DMS53 treated with DMSO at 0.1 percent for 48 hours (cell line): ENCODE measurements at regions not wholly inside any gene's neighbourhood (a gene's known extent, or its start where the extent isn't known, plus 50 kb on each side); places are given as distances from the start of the nearest gene placed in this dataset.

Source experiments
- DNase-seq: peaks from one replicate; lab custom pipeline; 2025; ENCODE audit not compliant: unreplicated experiment; lab: John Stamatoyannopoulos, UW

GRCh38 chr5:168217497-168217896, 73.9 kb upstream of the WWC1 start:
- DNase-seq, result no peak

DNA sequence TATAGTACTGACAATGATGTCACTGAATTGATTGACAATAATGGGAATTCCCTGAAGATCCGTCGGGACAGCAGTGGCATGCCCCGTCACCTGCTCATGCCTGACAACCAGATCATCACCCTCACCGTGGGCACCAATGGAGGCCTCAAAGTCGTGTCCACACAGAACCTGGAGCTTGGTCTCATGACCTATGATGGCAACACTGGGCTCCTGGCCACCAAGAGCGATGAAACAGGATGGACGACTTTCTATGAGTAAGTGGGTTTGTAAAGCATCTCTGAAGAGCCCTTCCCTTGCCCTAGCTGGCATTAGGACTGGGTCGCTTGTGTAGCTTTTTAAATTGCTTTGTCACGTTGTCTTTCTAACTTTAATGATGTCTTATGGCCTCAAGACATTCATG, 72.7 kb upstream of the WWC1 start:
- no peak for DNase-seq

GRCh38 chr5:168219515-168220410, 71.7 kb upstream of the WWC1 start:
- peak; percentile 72 for DNase-seq

GRCh38 chr5:168224085-168224484, 67.4 kb upstream of the WWC1 start:
- DNase-seq, result no peak

GRCh38 chr5:168226012-168226411, 65.4 kb upstream of the WWC1 start:
- no peak for DNase-seq

DNA sequence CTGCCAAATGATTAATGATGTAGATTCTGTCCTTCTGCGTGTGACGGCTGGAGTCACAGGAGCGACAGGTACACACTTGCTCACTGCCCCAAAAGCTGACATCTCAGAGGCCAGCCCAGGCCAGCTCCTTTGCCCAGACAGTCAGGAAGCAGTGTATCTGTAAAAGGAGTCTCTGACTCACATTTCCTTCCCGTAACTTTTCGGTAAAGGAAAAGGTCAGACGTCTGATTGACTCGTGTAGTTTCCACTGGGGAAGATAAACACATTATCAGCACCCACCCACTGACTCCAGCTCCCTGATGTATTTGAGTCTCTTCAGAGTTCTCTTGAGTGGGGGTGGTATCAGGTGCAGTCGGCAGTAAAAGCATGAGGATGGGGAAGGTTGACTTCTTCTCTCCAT, 64.4 kb upstream of the WWC1 start:
- no peak for DNase-seq

GRCh38 chr5:168227973-168228615, 63.4 kb upstream of the WWC1 start:
- DNase-seq, result no peak

GRCh38 chr5:168228668-168229067, 62.8 kb upstream of the WWC1 start:
- no peak for DNase-seq

GRCh38 chr5:168234133-168234532, 57.3 kb upstream of the WWC1 start:
- peak; percentile 2 for DNase-seq

DNA sequence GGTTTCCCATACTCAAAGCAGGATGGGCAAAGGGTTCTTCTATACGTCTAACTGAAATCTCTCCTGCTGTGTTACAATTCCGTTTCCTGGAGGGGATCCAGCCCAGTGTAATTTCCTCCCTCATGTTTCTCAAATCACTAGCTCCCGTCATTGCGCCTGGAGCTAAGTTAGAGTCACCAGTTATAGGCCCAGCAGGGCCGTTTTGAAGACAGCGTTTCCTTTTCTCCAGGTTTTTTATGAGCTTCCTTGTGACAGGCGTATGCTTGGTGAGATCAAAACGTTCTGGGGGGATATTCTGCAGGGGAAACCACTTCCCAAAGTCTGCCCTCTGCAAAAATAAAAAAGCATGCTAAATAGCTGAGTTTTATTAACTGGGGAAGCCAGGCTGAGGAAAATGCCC, 53.0 kb upstream of the WWC1 start:
- no peak for DNase-seq

- DNase-seq, result no peak
Measured at GRCh38 chr5:168239325-168239724, 52.1 kb upstream of the WWC1 start.
